ENCODE measurements at regions not wholly inside any gene's neighbourhood (a gene's known extent, or its start where the extent isn't known, plus 50 kb on each side); places are given as distances from the start of the nearest gene placed in this dataset.

DNA sequence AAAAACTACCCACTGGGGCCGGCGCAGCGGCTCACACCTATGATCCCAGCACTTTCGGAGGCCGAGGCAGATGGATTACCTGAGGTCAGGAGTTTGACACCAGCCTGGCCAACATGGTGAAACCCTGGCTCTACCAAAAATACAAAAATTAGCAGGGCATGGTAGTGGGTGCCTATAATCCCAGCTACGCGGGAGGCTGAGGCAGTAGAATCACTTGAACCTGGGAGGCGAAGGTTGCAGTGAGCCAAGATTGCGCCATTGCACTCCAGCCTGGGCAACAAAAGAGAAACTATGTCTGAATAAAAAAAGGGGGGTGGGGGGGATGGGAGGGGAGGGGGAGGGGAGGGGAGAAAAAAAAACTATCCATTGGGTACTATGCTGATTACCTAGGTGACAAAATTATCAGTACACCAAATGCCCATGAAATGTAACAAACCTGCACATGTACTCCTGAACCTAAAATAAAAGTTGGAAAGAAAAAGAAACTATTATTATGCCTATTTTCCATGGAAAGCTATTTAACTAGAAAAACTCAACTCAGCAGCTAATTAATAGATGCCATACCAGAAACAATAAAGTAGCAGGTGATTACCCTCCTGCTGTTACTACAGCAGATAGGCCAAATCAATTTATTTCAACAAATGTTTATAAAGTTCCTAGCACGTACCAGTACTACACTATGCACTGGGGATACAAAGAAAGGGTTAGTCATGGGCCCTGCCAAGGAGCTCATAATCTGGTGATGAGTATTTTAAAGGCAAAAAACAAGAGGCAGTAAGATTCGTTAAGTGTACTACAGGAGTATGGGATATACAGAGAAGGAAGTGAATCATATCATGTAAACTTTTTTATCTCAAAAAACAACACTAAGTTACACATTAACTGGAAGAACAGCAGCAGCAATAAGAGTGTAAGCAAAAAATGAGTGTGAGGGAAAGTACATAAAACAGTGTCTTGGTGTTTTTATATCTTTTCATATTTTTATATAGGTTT, 112.8 kb upstream of the SLC39A10 start:
- Histone ChIP-seq H3K27me3 (replicated peaks in 1 of 2; ENCODE audit: control insufficient read depth in 2 of 2, extremely low read depth in 1 of 2, insufficient read depth in 2 of 2, low read length in 1 of 2) (no peaks in the 10 kb centered on the region), H3K36me3 (ENCODE audit: control insufficient read depth in 2 of 2, extremely low read depth in 1 of 2, insufficient read depth in 1 of 2, low read length in 1 of 2) (no peaks in the 10 kb centered on the region), H3K27ac (ENCODE audit: low read length) (peak overlapping the region; percentile 48), H3K9me3 (no peaks in the 10 kb centered on the region), H3K4me3 (ENCODE audit: control insufficient read depth in 1 of 2, extremely low read depth in 1 of 2, low read length in 1 of 2) (no peak overlapping the region), H3K4me1 (ENCODE audit: control insufficient read depth in 1 of 2, extremely low read depth in 1 of 2, insufficient read depth in 2 of 2, low read length in 2 of 2) (peaks cover 10 to 15% of the 10 kb centered on the region in 2 experiments)
- peaks cover 47 to 62% (median 62%) of the 10 kb centered on the region in 3 donors for H3K4me1 Mint-ChIP-seq
- ChIA-PET POLR2A (interaction anchor here in 1 of 2 donors (0.6 kb wide), 4 partner anchors 11 to 755 kb away, joined by 3 to 4 read pairs (median 3); no protein-coding TSS in a partner anchor), CTCF (interaction anchor here (0.6 to 1.6 kb wide), 6 partner anchors 11 to 118 kb away, joined by 3 to 6 read pairs (median 3); partner anchors contain the start of gene SLC39A10 (in 1 of the 2))
- ATAC-seq (replicated peaks in 1 of 4) (peak in 3 of 4 experiments; percentile 57 to 75 (median 58)), DNase-seq (no peak)
- H3K27ac Mint-ChIP-seq: peak overlapping the region; percentile 89 to 91
- peaks cover 6% of the 10 kb centered on the region for H3K36me3 Mint-ChIP-seq
- WGBS (ENCODE audit: insufficient coverage): 96% methylated on average over 5 of the region's 11 CpGs
- H3K27me3 Mint-ChIP-seq: no peaks in the 10 kb centered on the region
- peaks cover 3 to 21% (median 9%) of the 10 kb centered on the region in 3 donors for H3K9me3 Mint-ChIP-seq
- peak overlapping the region in 2 of 3 donors; percentile 3 to 55 for H3K4me3 Mint-ChIP-seq

DNA sequence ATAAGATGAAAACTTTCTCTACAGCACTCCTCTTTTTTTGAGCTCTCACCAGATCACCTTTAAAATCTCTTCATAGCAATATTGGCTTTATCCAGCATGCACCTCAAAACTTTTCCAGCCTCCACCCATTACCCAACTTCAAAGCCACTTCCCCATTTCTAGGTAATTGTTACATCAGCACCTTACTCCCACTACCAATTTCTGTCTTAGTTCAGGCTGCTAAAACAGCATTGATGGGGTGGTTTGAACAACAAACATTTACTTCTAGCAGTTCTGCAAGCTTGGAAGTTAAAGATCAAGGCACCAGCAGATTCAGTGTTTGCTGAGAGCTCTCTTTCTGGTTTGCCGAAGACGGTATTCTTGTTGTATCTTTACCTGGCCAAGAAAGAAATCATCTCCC, 114.0 kb upstream of the SLC39A10 start:
- Mint-ChIP-seq H3K27ac (peak overlapping the region; percentile 85 to 89), H3K36me3 (peaks cover 8% of the 10 kb centered on the region), H3K4me3 (peak overlapping the region in 2 of 3 donors; percentile 4 to 55), H3K9me3 (peaks cover 3 to 15% (median 9%) of the 10 kb centered on the region in 3 donors), H3K4me1 (peaks cover 51 to 63% (median 62%) of the 10 kb centered on the region in 3 donors), H3K27me3 (no peaks in the 10 kb centered on the region)
- Histone ChIP-seq H3K36me3 (ENCODE audit: control insufficient read depth in 2 of 2, extremely low read depth in 1 of 2, insufficient read depth in 1 of 2, low read length in 1 of 2) (no peaks in the 10 kb centered on the region), H3K4me1 (ENCODE audit: control insufficient read depth in 1 of 2, extremely low read depth in 1 of 2, insufficient read depth in 2 of 2, low read length in 2 of 2) (peaks cover 12 to 21% of the 10 kb centered on the region in 2 experiments), H3K27ac (ENCODE audit: low read length) (peak overlapping the region; percentile 48), H3K4me3 (ENCODE audit: control insufficient read depth in 1 of 2, extremely low read depth in 1 of 2, low read length in 1 of 2) (no peak overlapping the region), H3K27me3 (replicated peaks in 1 of 2; ENCODE audit: control insufficient read depth in 2 of 2, extremely low read depth in 1 of 2, insufficient read depth in 2 of 2, low read length in 1 of 2) (no peaks in the 10 kb centered on the region), H3K9me3 (no peaks in the 10 kb centered on the region)
- DNase-seq: no peak
- peak in 3 of 4 experiments; percentile 28 to 53 (median 45) for ATAC-seq (replicated peaks in 1 of 4)
- ChIA-PET POLR2A (interaction anchor here (0.5 to 1.0 kb wide), 4 partner anchors 10 to 1023 kb away, joined by 3 read pairs; partner anchors contain the start of gene SLC39A10 (in 1 of the 2)), CTCF (interaction anchor here in 1 of 2 donors (0.6 to 1.4 kb wide), 4 partner anchors 15 to 1901 kb away, joined by 3 to 7 read pairs (median 4); no protein-coding TSS in a partner anchor)
- no CpG with 5 or more reads among the region's 2 CpGs for WGBS (ENCODE audit: insufficient coverage)

DNA sequence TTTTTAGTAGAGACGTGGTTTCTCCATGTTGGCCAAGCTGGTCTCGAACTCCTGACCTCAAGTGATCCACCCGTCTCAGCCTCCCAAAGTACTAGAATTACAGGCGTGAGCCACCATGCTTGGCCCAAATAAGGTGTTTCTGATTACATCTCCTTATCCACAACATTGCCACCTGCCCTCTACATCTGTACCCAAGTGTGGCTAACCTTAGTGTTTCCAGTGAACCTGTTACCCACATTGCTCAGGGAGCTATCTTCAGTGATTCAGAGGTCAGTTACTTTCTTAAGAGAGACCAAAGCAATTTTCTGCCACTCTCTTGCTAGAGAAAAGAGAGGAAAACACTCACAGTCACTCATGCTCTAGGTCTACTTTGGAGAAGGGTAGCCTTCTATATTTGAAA, 115.0 kb upstream of the SLC39A10 start:
- H3K4me3 Mint-ChIP-seq: no peak overlapping the region
- ChIA-PET CTCF (interaction anchor here (0.7 to 1.4 kb wide), 3 partner anchors 34 to 118 kb away, joined by 3 to 4 read pairs (median 4); partner anchors contain the start of gene SLC39A10 (in 1 of the 2)), POLR2A (no interaction called here)
- DNase-seq (no peak), ATAC-seq (replicated peaks in 1 of 4) (no peak)
- no peaks in the 10 kb centered on the region for H3K36me3 ChIP-seq (ENCODE audit: control insufficient read depth in 2 of 2, extremely low read depth in 1 of 2, insufficient read depth in 1 of 2, low read length in 1 of 2)
- no peaks in the 10 kb centered on the region for H3K27me3 ChIP-seq (replicated peaks in 1 of 2; ENCODE audit: control insufficient read depth in 2 of 2, extremely low read depth in 1 of 2, insufficient read depth in 2 of 2, low read length in 1 of 2)
- H3K4me3 ChIP-seq (ENCODE audit: control insufficient read depth in 1 of 2, extremely low read depth in 1 of 2, low read length in 1 of 2): no peak overlapping the region
- H3K4me1 ChIP-seq (ENCODE audit: control insufficient read depth in 1 of 2, extremely low read depth in 1 of 2, insufficient read depth in 2 of 2, low read length in 2 of 2): peaks cover 18 to 27% of the 10 kb centered on the region in 2 experiments
- WGBS (ENCODE audit: insufficient coverage): 89% methylated on average over 4 of the region's 4 CpGs
- H3K4me1 Mint-ChIP-seq: peaks cover 61 to 72% (median 71%) of the 10 kb centered on the region in 3 donors
- no peaks in the 10 kb centered on the region for H3K27me3 Mint-ChIP-seq
- peak overlapping the region; percentile 52 to 71 for H3K27ac Mint-ChIP-seq
- H3K27ac ChIP-seq (ENCODE audit: low read length): no peak overlapping the region
- H3K9me3 ChIP-seq: no peaks in the 10 kb centered on the region
- peaks cover 8% of the 10 kb centered on the region for H3K36me3 Mint-ChIP-seq
- peaks cover 3 to 15% (median 9%) of the 10 kb centered on the region in 3 donors for H3K9me3 Mint-ChIP-seq

DNA sequence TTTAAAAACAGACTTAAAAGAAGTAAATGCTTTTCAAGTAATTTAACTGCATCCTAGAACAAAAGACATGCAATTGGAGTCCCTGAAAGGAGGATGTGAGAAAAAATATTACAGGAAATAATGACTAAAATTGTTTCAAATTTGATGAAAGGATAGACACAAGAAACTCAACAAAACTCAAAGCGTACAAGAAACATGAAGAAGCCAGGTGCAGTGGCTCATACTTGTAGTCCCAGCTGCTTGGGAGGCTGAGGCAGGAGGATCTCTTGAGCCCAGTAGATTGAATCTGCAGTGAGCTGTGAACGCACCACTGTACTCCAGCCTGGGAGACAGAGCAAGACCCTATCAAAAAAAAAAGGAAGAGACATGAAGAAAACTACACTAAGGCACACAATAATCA, 118.1 kb upstream of the SLC39A10 start:
- POLR2A ChIA-PET: interaction anchor here in 1 of 2 donors (0.6 to 0.7 kb wide), 2 partner anchors 183 to 1656 kb away, joined by 3 read pairs; no protein-coding TSS in a partner anchor
- no peaks in the 10 kb centered on the region for H3K27me3 Mint-ChIP-seq
- H3K4me3 Mint-ChIP-seq: peak overlapping the region in 1 of 3 donors; percentile 53
- peaks cover 3 to 15% (median 9%) of the 10 kb centered on the region in 3 donors for H3K9me3 Mint-ChIP-seq
- no peak for DNase-seq
- CTCF ChIA-PET: interaction anchor here in 1 of 2 donors (0.6 kb wide), 1 partner anchor 18 kb away, joined by 5 read pairs; no protein-coding TSS in a partner anchor
- Histone ChIP-seq H3K4me1 (ENCODE audit: control insufficient read depth in 1 of 2, extremely low read depth in 1 of 2, insufficient read depth in 2 of 2, low read length in 2 of 2) (peaks cover 40 to 50% of the 10 kb centered on the region in 2 experiments), H3K27me3 (replicated peaks in 1 of 2; ENCODE audit: control insufficient read depth in 2 of 2, extremely low read depth in 1 of 2, insufficient read depth in 2 of 2, low read length in 1 of 2) (no peaks in the 10 kb centered on the region), H3K27ac (ENCODE audit: low read length) (no peak overlapping the region), H3K36me3 (ENCODE audit: control insufficient read depth in 2 of 2, extremely low read depth in 1 of 2, insufficient read depth in 1 of 2, low read length in 1 of 2) (no peaks in the 10 kb centered on the region), H3K9me3 (no peaks in the 10 kb centered on the region), H3K4me3 (ENCODE audit: control insufficient read depth in 1 of 2, extremely low read depth in 1 of 2, low read length in 1 of 2) (no peak overlapping the region)
- no peak for ATAC-seq (replicated peaks in 1 of 4)
- H3K4me1 Mint-ChIP-seq: peaks cover 76 to 88% (median 88%) of the 10 kb centered on the region in 3 donors
- H3K27ac Mint-ChIP-seq: peak overlapping the region; percentile 100
- WGBS (ENCODE audit: insufficient coverage): no CpG with 5 or more reads among the region's 2 CpGs
- peaks cover 8% of the 10 kb centered on the region for H3K36me3 Mint-ChIP-seq

DNA sequence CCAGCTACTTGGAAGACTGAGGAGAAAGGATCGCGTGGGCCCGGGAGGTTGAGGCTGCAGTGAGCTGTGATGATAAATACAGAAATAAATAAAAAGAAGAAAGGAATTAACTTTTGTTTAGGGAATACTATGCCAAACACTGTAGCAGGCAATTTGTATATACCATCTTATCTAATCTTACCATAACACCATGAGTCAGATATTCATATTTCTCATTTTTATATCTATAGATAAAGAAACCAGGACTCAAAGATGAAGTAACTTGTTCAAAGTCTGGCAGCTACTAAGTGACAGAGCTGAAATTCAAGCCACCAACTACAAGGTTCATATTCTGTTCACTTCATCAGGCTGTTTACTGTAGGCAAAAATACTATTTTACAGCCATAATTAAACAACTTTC, 119.2 kb upstream of the SLC39A10 start:
- H3K27me3 Mint-ChIP-seq: no peaks in the 10 kb centered on the region
- Histone ChIP-seq H3K36me3 (ENCODE audit: control insufficient read depth in 2 of 2, extremely low read depth in 1 of 2, insufficient read depth in 1 of 2, low read length in 1 of 2) (no peaks in the 10 kb centered on the region), H3K27me3 (replicated peaks in 1 of 2; ENCODE audit: control insufficient read depth in 2 of 2, extremely low read depth in 1 of 2, insufficient read depth in 2 of 2, low read length in 1 of 2) (no peaks in the 10 kb centered on the region), H3K4me3 (ENCODE audit: control insufficient read depth in 1 of 2, extremely low read depth in 1 of 2, low read length in 1 of 2) (no peak overlapping the region), H3K4me1 (ENCODE audit: control insufficient read depth in 1 of 2, extremely low read depth in 1 of 2, insufficient read depth in 2 of 2, low read length in 2 of 2) (peaks cover 42 to 56% of the 10 kb centered on the region in 2 experiments), H3K27ac (ENCODE audit: low read length) (no peak overlapping the region), H3K9me3 (no peaks in the 10 kb centered on the region)
- DNase-seq: no peak
- H3K27ac Mint-ChIP-seq: peak overlapping the region; percentile 100
- peaks cover 73 to 88% (median 86%) of the 10 kb centered on the region in 3 donors for H3K4me1 Mint-ChIP-seq
- WGBS (ENCODE audit: insufficient coverage): 100% methylated on average over 2 of the region's 3 CpGs
- H3K9me3 Mint-ChIP-seq: peaks cover 3 to 14% (median 7%) of the 10 kb centered on the region in 3 donors
- ChIA-PET POLR2A (no interaction called here), CTCF (interaction anchor here in 1 of 2 donors (0.8 kb wide), 1 partner anchor 24 kb away, joined by 3 read pairs; no protein-coding TSS in a partner anchor)
- ATAC-seq (replicated peaks in 1 of 4): no peak
- H3K36me3 Mint-ChIP-seq: peaks cover 7% of the 10 kb centered on the region
- peak overlapping the region in 1 of 3 donors; percentile 84 for H3K4me3 Mint-ChIP-seq

DNA sequence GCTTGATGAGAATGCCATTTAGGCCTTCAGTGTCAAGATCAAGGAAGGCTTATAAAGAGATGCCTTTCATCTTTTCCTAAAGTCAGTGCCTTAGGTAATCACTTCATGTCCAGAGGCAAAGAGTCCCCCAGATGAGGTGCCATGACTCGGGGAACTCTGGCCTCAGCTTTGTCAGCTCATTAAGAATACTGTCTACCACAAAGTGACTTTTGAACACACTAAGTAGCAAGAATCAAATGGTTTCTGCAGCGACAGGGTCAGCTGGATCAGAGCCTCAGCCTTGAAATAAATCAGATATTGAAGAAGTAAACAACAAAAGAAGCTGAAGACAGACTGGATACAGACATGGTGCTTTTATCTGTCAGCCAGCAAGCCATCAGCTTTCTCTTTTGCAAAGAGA, 120.1 kb upstream of the SLC39A10 start:
- H3K27ac ChIP-seq (ENCODE audit: low read length): peak overlapping the region; percentile 80

More for the DNA sequence above, 120.1 kb upstream of the SLC39A10 start:
- Histone ChIP-seq H3K36me3 (ENCODE audit: control insufficient read depth in 2 of 2, extremely low read depth in 1 of 2, insufficient read depth in 1 of 2, low read length in 1 of 2) (no peaks in the 10 kb centered on the region), H3K4me1 (ENCODE audit: control insufficient read depth in 1 of 2, extremely low read depth in 1 of 2, insufficient read depth in 2 of 2, low read length in 2 of 2) (peaks cover 46 to 59% of the 10 kb centered on the region in 2 experiments), H3K27me3 (replicated peaks in 1 of 2; ENCODE audit: control insufficient read depth in 2 of 2, extremely low read depth in 1 of 2, insufficient read depth in 2 of 2, low read length in 1 of 2) (no peaks in the 10 kb centered on the region), H3K9me3 (no peaks in the 10 kb centered on the region), H3K4me3 (ENCODE audit: control insufficient read depth in 1 of 2, extremely low read depth in 1 of 2, low read length in 1 of 2) (no peak overlapping the region)
- CTCF ChIA-PET: interaction anchor here (0.6 to 2.0 kb wide), 6 partner anchors 24 to 123 kb away, joined by 3 to 15 read pairs (median 4); partner anchors contain the start of gene SLC39A10 (in 1 of the 2)
- POLR2A ChIA-PET: interaction anchor here in 1 of 2 donors (0.6 to 4.9 kb wide), 2 partner anchors 68 to 121 kb away, joined by 3 to 37 read pairs; partner anchors contain the start of gene SLC39A10
- Mint-ChIP-seq H3K9me3 (peaks cover 0 to 11% (median 4%) of the 10 kb centered on the region in 3 donors), H3K27ac (peak overlapping the region; percentile 100), H3K36me3 (peaks cover 4% of the 10 kb centered on the region), H3K4me1 (peaks cover 78 to 88% (median 88%) of the 10 kb centered on the region in 3 donors), H3K27me3 (no peaks in the 10 kb centered on the region), H3K4me3 (peak overlapping the region; percentile 23 to 84 (median 59))
- DNase-seq: no peak
- ATAC-seq (replicated peaks in 1 of 4): no peak
- 60% methylated on average over 2 of the region's 2 CpGs for WGBS (ENCODE audit: insufficient coverage)

All from T-cell (primary cell).